GM21390 (cell line): ENCODE measurements at regions not wholly inside any gene's neighbourhood (a gene's known extent, or its start where the extent isn't known, plus 50 kb on each side); places are given as distances from the start of the nearest gene placed in this dataset.

Experiments used
- ATAC-seq: cut with Tn5 transposase; IDR thresholded peaks from one replicate; pipeline ENCODE4 v1.9.1; 2021; ENCODE audit not compliant: unreplicated experiment

DNA sequence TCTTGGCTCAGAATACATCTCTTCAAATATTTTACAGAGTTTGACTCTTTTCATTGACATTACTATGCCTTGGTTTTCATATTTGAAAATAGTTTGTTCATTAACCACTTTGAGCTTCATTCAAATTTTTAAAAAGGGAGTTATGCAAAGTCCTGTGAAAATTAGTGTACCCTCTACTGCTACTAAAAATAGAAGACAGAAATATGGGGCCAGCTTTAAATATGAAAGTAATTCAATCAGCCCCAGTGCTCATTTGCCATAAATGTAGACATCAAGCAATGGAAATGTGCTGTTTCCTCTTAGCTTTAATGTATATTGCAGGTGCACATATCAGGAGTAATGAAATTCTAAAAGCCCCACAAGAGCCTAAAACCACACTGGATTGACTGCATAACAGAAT is 218.7 kb downstream of the SPATA18 start:
- no peak for ATAC-seq

- ATAC-seq: no peak
Observed at GRCh38 chr4:52273885-52274284, 222.8 kb downstream of the SPATA18 start.

- ATAC-seq: no peak
Observed at GRCh38 chr4:52288212-52288855, 237.2 kb downstream of the SPATA18 start.

DNA sequence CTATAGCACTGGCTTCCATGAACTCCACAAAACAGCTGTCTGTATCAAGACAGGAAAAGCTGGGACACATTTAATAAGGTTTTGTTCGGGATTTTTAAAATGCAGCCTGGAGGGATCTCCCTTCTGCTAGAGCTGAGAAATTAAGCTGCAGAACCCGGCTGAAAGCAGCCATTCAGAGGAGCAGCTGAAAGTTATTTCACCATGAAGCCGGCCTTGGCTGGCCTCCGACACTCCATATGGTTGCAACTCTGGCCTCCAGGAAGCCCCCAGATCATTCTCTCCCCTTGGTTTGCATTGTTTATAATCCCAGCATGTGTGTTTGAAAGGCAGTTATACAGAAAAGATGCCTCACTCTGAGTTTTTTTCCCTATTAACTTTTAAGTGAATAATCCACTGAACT is 239.4 kb downstream of the SPATA18 start:
- no peak for ATAC-seq

DNA sequence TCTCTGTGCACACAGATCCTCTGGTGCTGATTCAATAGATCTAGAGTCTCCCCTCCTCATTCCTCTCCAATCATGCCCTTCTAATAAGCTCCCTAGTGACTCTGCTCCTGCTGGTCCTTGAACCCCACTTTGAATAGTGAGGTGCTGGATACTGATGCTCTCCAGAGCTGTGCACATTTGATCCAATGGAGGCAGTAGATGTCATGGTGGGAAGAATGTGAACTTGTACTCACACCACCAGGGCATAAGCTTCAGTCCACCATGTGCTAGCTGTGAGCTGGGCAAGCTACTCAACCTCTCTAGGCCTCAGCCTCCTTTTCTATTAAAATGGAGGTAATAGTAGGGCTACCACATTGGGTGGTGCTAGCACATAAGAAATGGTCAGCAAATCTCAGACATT is 241.1 kb downstream of the SPATA18 start:
- ATAC-seq: no peak

GRCh38 chr4:52296341-52296740 is 245.2 kb downstream of the SPATA18 start:
- no peak for ATAC-seq

GRCh38 chr4:52298444-52298843 is 247.3 kb downstream of the SPATA18 start:
- ATAC-seq: no peak

GRCh38 chr4:52299120-52299519 is 248.0 kb downstream of the SPATA18 start:
- no peak for ATAC-seq

- ATAC-seq: no peak
Observed at GRCh38 chr4:52311464-52312125, 260.5 kb downstream of the SPATA18 start.

- ATAC-seq: no peak
Observed at GRCh38 chr4:52312722-52313121, 261.6 kb downstream of the SPATA18 start.

DNA sequence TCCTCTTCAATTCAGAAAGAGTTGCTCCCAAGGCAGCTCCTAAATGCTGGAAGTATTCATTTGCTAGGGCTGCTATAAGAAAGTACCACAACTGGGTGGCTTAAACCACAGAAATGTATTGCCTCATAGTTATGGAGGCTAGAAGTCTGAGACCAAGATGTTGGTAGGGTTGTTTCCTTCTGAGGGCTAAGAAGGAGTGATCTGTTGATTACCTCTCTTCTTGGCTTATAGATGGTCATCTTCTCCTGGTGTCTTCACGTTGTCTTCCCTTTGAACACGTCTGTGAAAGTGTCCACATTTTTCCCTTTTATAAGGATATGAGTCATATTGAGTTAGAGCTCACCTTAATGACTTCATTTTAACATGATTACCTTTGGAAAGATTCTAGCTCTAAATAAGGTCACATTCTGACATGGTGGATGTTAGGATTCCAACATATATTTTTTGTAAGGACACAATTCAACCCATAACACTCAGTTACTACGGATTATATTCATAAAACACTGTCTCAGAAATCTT is 266.3 kb downstream of the SPATA18 start:
- ATAC-seq: no peak

- ATAC-seq: no peak
Observed at GRCh38 chr4:52317981-52318380, 266.9 kb downstream of the SPATA18 start.

GRCh38 chr4:52329894-52330293 is 278.8 kb downstream of the SPATA18 start:
- no peak for ATAC-seq

GRCh38 chr4:52343595-52343994 is 292.5 kb downstream of the SPATA18 start:
- no peak for ATAC-seq

DNA sequence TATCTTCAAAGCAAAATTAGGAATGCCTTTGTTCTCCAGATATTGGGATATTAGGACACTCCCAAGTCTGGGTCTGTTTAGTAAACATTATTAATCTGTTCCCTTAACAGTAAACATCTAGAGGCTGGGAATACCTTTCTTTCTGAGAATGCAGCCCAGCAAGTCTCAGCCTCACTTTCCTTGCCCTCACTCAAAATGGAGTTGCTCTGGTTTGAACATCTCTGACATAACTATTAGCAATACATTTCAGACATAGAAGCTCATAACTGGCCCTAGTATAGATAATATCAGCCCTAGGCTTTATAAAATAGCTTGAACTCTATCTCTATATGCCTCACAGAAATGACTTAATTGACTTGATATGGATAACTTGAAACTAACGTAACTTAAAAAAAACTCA is 299.8 kb downstream of the SPATA18 start:
- no peak for ATAC-seq

DNA sequence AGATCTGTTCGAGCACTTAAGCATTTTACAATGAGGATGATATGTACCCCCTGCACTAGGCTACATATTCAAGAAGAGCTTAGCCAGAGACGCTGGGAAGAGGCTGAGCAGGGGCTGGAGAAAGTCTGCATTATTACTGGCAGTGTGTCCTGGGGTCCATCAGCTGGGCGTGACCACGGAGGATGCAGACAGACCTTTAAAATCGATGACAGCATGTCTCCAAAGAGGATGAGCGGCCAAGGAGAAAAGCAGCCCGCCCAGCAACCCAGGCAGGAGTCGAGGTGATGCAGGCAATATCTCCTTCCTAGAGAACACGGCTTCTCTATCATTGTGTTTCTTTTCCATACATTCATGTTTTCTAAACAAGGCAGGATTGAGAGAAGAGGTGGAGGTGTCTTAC is 300.7 kb downstream of the USP46 start:
- ATAC-seq: no peak

GRCh38 chr4:52358883-52359321 is 300.2 kb downstream of the USP46 start:
- no peak for ATAC-seq

GRCh38 chr4:52366191-52366590 is 292.9 kb downstream of the USP46 start:
- no peak for ATAC-seq

DNA sequence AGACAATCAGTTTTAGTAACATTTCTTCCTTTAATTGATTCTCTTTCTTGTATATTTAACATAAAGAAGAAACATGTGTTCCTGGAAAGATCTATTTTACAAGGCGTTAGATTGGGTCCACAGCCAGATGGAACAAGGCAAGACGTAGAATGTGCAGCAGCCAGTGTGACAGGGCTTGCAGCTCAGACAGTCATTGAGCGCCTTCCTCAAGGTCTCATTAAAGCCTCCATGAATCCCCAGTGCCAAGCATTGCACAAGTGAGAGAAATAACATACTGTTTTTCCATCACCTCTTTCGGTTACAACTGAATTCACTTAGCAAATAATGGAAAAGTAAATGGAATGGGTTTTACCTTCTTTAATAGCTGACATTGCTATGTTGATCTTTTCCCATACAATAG is 292.5 kb downstream of the USP46 start:
- ATAC-seq: no peak

GRCh38 chr4:52367282-52367830 is 291.7 kb downstream of the USP46 start:
- no peak for ATAC-seq

- ATAC-seq: no peak
Observed at GRCh38 chr4:52368895-52369294, 290.2 kb downstream of the USP46 start.

DNA sequence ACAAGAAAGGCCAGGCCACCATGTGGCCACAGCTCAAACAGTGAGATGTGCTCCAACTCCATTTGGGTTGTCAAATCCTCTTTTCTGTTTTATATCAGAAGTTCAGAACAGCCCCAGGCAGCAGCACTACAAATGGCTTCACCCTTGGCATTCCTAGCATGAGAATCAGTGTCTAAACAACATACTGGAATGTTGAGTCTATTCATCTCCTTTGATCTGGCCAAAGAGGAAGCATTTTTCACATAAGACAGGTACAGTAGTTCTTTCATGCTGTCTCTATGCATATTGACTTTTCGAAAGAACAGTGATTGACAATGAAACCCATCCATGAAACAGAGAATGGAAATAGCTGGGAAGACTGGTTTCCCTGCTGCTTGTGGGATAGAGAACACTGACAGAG is 289.5 kb downstream of the USP46 start:
- no peak for ATAC-seq
